Panc1 (cell line): ENCODE measurements at regions not wholly inside any gene's neighbourhood (a gene's known extent, or its start where the extent isn't known, plus 50 kb on each side); places are given as distances from the start of the nearest gene placed in this dataset.
"Not testable (repeated sequence)": the region's sequence is repeated elsewhere in the genome, so short reads cannot be mapped to it uniquely, and the experiment has no call there.

Source experiments
- ATAC-seq: fragments of 200-7000 bp; cut with Tn5 transposase; 2 replicates; pipeline ENCODE4 v1.9.1; 2020; ENCODE audit warnings: mild to moderate bottlenecking, moderate library complexity
- BruUV-seq: library from RNA; stranded (reverse); fragments of 400-500 nt; replicated peaks from 2 replicates; lab custom pipeline; 2021; lab: Mats Ljungman, UMichigan
- CTCF ChIA-PET: fragments of 300-600 bp; sonication (Branson Sonifier 250); formaldehyde crosslinking; loops from one replicate; lab custom pipeline; 2022; ENCODE audit warnings: antibody characterized with exemption; lab: Charles Lee
- POLR2A ChIA-PET: fragments of 300-600 bp; sonication (Branson Sonifier 250); formaldehyde crosslinking; loops from one replicate; lab custom pipeline; 2022; ENCODE audit warnings: antibody characterized with exemption; lab: Charles Lee
- DNase-seq: peaks from one replicate; pipeline ENCODE4 v3.0.0-alpha.2; 2010; ENCODE audit warnings: low read depth, low spot score
- H3K27ac ChIP-seq: 2 replicates; pipeline ENCODE4 v1.5.1; 2011; ENCODE audit warnings: mild to moderate bottlenecking, low read length, inconsistent platforms
- H3K27me3 ChIP-seq: fragments of 200-500 bp; sonication (Bioruptor generic); 2 replicates; pipeline ENCODE4 v1.6.0; 2014; ENCODE audit warnings: low read length, inconsistent platforms; ENCODE audit not compliant: control insufficient read depth, insufficient read depth
- H3K36me3 ChIP-seq: fragments of 200-500 bp; sonication (Bioruptor generic); 2 replicates; pipeline ENCODE4 v1.5.1; 2014; ENCODE audit warnings: inconsistent platforms, mild to moderate bottlenecking, low read length, moderate library complexity; ENCODE audit not compliant: control insufficient read depth, insufficient read depth
- H3K4me1 ChIP-seq: 2 replicates; pipeline ENCODE4 v1.5.1; 2011; ENCODE audit warnings: inconsistent platforms, mild to moderate bottlenecking, low read length, moderate library complexity; ENCODE audit not compliant: control insufficient read depth, insufficient read depth
- H3K4me3 ChIP-seq, 2 experiments: 2 replicates each; pipeline ENCODE4 v1.5.1; 2011 to 2012; ENCODE audit warnings: low read depth in 2 of 2, low read length in 2 of 2, mild to moderate bottlenecking in 2 of 2, inconsistent platforms in 1 of 2, moderate library complexity in 1 of 2
- H3K9me3 ChIP-seq: fragments of 200-500 bp; sonication (Bioruptor generic); 2 replicates; pipeline ENCODE4 v1.5.1; 2014; ENCODE audit warnings: low read depth, mild to moderate bottlenecking, inconsistent platforms, low read length, moderate library complexity; ENCODE audit not compliant: control insufficient read depth, insufficient read depth
- CTCF ChIP-seq: fragments of 450-650 bp; IDR thresholded peaks from 2 replicates; pipeline ENCODE4 v1.5.1; 2017; ENCODE audit warnings: mild to moderate bottlenecking
- POLR2AphosphoS5 ChIP-seq: IDR thresholded peaks from 2 replicates; pipeline ENCODE4 v1.6.1; 2012; ENCODE audit warnings: mild to moderate bottlenecking, low read depth, low read length, moderate library complexity
- REST ChIP-seq, 2 experiments: IDR thresholded peaks; 2 replicates each; pipeline ENCODE4 v1.6.1; 2011 to 2012; ENCODE audit warnings: low read depth in 2 of 2, control low read depth in 1 of 2, low read length in 1 of 2, mild to moderate bottlenecking in 1 of 2, moderate library complexity in 1 of 2; ENCODE audit not compliant: insufficient read depth in 1 of 2
- SIN3A ChIP-seq: IDR thresholded peaks from 2 replicates; pipeline ENCODE4 v1.6.1; 2012; ENCODE audit warnings: low read depth, mild to moderate bottlenecking, low read length, moderate library complexity, borderline replicate concordance; ENCODE audit not compliant: insufficient read depth
- TCF7L2 ChIP-seq: IDR thresholded peaks from 2 replicates; pipeline ENCODE4 v1.6.1; 2011; ENCODE audit warnings: mild to moderate bottlenecking, low read depth, low read length, inconsistent platforms
- in situ Hi-C: cut with HindIII; loops from 2 replicates; pipeline ENCODE4 v1.10.0; 2016; ENCODE audit warnings: low sequenced_read_pairs, low pct_unique_long_range_greater_than_20kb
- intact Hi-C: fragments of 100-400 bp; cut with micrococcal nuclease; formaldehyde crosslinking; loops from one replicate; pipeline ENCODE4 v1.10.0; 2022; ENCODE audit not compliant: unreplicated experiment

DNA sequence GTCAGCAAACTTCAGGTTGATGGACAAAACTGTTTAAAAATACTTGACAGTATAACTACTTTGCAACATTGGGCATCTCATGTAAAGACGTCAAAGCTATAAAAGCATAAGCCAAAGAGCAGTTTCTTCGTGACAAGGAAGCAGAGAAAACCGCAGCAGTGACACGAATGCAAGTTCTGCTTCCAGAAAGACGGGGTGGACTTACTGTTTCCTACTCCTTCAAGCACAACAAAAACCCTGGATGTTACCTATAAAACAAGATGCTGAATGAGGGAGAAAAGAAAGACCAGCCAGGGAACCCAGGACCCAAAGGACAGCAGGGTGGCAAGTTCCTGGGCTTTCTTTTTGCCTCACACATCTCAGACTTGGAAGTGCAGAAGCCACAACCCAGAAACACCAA, 98.0 kb downstream of the DLL1 start:
- in situ Hi-C loops: no loop called here
- intact Hi-C loops: no loop called here
- peaks cover 3% of the 10 kb centered on the region for H3K27me3 ChIP-seq

DNA sequence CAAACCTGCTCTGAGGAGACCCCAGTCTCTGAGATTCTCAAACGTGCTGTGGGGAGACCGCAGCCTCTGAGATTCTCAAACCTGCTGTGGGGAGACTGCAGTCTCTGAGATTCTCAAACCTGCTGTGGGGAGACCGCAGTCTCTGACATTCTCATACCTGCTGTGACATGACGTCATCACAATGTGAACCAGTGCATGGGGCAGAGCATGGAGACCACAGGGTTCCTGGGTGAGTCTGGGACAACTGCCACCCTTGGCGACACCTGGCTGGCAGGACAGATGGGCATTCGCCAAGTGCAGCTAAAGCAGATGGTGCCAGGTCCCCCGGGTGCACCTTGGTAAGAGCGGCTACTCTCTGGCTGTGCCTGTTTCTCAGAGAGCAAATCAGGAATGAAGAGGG, 98.8 kb downstream of the DLL1 start:
- H3K4me3 ChIP-seq, in situ Hi-C loops, H3K27me3 ChIP-seq, H3K27ac ChIP-seq, ATAC-seq, H3K4me1 ChIP-seq, H3K36me3 ChIP-seq, POLR2A ChIA-PET, intact Hi-C loops, CTCF ChIA-PET, DNase-seq, BruUV-seq: not testable (repeated sequence)
- H3K9me3 ChIP-seq: peaks cover 18% of the 10 kb centered on the region

More for the DNA sequence above, 98.0 kb downstream of the DLL1 start:
- H3K27ac ChIP-seq: no peak overlapping the region
- ChIA-PET POLR2A (no interaction called here), CTCF (no interaction called here)
- no peaks in the 10 kb centered on the region for H3K36me3 ChIP-seq
- ATAC-seq: no peak
- no peak overlapping the region for H3K4me3 ChIP-seq
- TF ChIP-seq REST (IDR thresholded peaks at IDR 0.05; ENCODE audit: insufficient read depth in 1 of 2, low read depth in 2 of 2, low read length in 1 of 2) (no peak), SIN3A (no peak), TCF7L2 (no peak)
- peaks cover 18% of the 10 kb centered on the region for H3K9me3 ChIP-seq
- no peaks in the 10 kb centered on the region for H3K4me1 ChIP-seq
- BruUV-seq: no TSS peak
- DNase-seq: no peak

DNA sequence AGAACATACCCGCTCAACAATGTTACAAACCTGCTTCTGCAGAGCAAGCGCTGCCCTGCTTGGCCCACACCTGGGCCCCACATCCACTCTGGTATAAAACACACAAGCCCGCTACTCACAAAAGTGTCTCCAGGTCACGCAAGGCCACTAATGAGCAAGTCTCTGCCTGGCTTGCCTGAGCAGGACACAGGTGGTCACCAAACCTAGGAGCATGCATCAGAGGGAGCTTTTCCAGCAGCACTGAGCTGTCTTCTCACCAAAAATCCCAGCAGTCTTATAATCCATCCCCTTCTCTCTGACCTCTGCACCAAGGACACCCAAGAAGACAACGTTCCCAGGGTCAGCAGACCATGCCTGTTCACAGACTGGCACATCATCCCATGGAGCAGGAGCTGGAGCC, 100.8 kb downstream of the DLL1 start:
- DNase-seq (no peak), ATAC-seq (no peak)
- in situ Hi-C loops (no loop called here), intact Hi-C loops (no loop called here)
- H3K9me3 ChIP-seq: peaks cover 2% of the 10 kb centered on the region; the same call in 1 of the 2 replicates
- no peaks in the 10 kb centered on the region for H3K36me3 ChIP-seq
- BruUV-seq: no TSS peak
- no peaks in the 10 kb centered on the region for H3K27me3 ChIP-seq
- no peaks in the 10 kb centered on the region for H3K4me1 ChIP-seq
- ChIA-PET POLR2A (no interaction called here), CTCF (no interaction called here)
- TF ChIP-seq POLR2AphosphoS5 (no peak), TCF7L2 (no peak), SIN3A (no peak), REST (IDR thresholded peaks at IDR 0.05; ENCODE audit: insufficient read depth in 1 of 2, low read depth in 2 of 2, low read length in 1 of 2) (no peak), CTCF (no peak)
- H3K4me3 ChIP-seq: no peak overlapping the region
- H3K27ac ChIP-seq: no peak overlapping the region
